ENCODE measurements at regions not wholly inside any gene's neighbourhood (a gene's known extent, or its start where the extent isn't known, plus 50 kb on each side); places are given as distances from the start of the nearest gene placed in this dataset.

DNA sequence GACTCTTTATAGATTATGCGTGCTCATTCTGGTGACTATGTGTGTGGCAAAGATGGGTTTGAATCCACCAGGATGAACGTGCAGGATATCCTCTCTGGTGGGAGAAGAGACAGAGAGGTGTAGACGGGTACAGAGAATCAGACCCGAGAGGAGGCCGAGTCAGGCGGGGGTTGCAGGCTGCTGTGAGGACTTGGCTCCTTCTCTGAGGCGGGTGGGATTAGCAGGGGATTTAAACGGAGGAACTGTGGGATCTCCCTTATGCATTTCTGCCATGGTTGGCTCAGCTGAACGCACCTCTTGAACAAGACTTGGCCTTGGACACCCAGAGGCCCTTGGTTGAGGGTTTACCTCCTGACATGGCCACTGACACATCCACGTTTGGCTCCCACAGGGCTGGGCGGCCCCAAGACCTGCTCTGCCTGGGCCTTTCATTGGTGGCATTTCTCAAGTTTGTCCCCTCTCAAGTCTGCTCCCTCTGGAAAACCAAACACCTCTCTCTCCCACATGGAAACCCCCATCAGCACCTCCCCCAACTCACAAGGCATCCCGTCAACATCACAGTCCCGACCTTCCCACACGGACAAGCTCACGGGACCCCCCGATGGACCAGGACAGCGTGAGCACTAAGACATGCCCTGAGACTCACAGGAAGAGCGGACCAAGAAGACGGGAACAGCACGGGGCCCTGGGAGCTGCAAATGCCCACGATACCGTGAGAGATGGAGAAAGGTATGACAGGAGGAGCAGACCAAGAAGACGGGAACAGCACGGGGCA is 158.3 kb downstream of the RTP5 start:
- ChIA-PET POLR2A (no interaction called here), CTCF (no interaction called here)
- DNase-seq (ENCODE audit: extremely low spot score), result no peak
- TF ChIP-seq, protein P1, sequence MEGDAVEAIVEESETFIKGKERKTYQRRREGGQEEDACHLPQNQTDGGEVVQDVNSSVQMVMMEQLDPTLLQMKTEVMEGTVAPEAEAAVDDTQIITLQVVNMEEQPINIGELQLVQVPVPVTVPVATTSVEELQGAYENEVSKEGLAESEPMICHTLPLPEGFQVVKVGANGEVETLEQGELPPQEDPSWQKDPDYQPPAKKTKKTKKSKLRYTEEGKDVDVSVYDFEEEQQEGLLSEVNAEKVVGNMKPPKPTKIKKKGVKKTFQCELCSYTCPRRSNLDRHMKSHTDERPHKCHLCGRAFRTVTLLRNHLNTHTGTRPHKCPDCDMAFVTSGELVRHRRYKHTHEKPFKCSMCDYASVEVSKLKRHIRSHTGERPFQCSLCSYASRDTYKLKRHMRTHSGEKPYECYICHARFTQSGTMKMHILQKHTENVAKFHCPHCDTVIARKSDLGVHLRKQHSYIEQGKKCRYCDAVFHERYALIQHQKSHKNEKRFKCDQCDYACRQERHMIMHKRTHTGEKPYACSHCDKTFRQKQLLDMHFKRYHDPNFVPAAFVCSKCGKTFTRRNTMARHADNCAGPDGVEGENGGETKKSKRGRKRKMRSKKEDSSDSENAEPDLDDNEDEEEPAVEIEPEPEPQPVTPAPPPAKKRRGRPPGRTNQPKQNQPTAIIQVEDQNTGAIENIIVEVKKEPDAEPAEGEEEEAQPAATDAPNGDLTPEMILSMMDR (IDR thresholded peaks at IDR 0.05; ENCODE audit: control extremely low read depth, extremely low read depth, low read depth, missing control alignments), result no peak

GRCh38 chr2:242029422-242030225 is 160.1 kb downstream of the RTP5 start:
- no peak for DNase-seq (ENCODE audit: extremely low spot score)
- TF ChIP-seq, protein P1 (IDR thresholded peaks at IDR 0.05; ENCODE audit: control extremely low read depth, extremely low read depth, low read depth, missing control alignments), result no peak
- CTCF ChIA-PET, result no interaction called here
- POLR2A ChIA-PET, result no interaction called here

- ChIA-PET CTCF (no interaction called here), POLR2A (no interaction called here)
- TF ChIP-seq, protein P1 (IDR thresholded peaks at IDR 0.05; ENCODE audit: control extremely low read depth, extremely low read depth, low read depth, missing control alignments), result no peak
- DNase-seq (ENCODE audit: extremely low spot score), result no peak
Observed at GRCh38 chr2:242030226-242030575, 160.7 kb downstream of the RTP5 start.

DNA sequence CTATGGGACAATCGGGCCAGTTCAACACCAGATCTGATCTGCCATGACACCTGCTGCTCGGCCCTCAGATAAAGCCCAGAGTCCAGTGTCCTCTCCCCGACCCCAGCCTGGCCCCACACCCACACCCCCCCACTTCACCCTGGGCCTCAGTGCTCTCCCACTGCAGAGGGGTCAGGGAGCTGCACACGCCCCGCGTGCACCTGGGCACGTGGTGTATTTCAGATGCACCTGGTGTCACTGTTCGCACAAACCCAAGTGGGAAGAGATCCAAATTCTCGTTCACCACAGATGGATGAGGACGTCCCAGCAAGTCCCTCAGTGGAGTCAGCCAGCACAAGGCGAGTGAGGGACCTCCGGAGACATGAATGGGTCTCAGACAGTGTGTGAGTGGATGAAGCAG is 161.3 kb downstream of the RTP5 start:
- no peak for DNase-seq (ENCODE audit: extremely low spot score)
- TF ChIP-seq, protein P1 (IDR thresholded peaks at IDR 0.05; ENCODE audit: control extremely low read depth, extremely low read depth, low read depth, missing control alignments), result no peak
- ChIA-PET CTCF (interaction anchor here (1.0 kb wide), 1 partner anchor 10 kb away, joined by 3 read pairs; no protein-coding TSS in a partner anchor), POLR2A (no interaction called here)

GRCh38 chr2:242031481-242032019 is 162.0 kb downstream of the RTP5 start:
- TF ChIP-seq, protein P1 (IDR thresholded peaks at IDR 0.05; ENCODE audit: control extremely low read depth, extremely low read depth, low read depth, missing control alignments), result no peak
- ChIA-PET POLR2A (no interaction called here), CTCF (interaction anchor here (1.0 kb wide), 1 partner anchor 11 kb away, joined by 3 read pairs; no protein-coding TSS in a partner anchor)
- no peak for DNase-seq (ENCODE audit: extremely low spot score)

DNA sequence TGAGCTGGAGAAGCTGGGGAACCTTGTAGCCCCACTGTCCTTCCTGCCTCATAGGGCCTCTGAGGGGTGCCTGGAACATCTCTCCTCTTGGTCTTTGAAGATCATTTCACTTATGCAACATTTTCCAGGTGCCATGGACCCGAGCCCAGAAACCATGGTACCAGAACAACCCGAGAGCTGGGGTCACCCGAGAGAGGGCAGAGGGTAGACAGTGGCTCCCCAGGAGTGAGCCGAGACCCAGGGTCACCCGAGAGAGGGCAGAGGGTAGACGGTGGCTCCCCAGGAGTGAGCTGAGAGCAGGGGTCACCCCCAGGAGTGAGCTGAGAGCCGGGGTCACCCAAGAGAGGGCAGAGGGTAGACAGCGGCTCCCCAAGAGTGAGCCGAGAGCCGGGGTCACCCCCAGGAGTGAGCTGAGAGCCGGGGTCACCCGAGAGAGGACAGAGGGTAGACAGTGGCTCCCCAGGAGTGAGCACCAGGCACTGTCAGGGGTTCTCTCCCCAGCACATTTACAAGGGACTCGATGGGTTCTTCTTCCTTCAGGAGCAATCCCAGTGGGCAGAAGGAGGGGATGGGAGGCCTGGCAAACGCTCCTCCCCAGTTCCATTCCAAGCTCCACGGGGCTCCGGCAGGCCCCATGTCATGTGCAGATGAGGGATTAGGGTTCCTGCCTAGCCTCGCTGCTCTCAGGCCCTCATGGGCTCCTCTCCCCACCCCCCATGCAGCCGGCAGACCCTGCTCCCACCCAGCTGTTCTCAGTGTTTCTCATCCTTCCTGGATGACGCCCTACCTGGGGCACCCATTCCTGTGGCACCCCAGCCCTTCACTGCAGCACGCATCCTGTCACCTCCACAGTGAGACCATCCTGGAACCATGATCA is 163.5 kb downstream of the RTP5 start:
- ChIA-PET POLR2A (no interaction called here), CTCF (no interaction called here)
- DNase-seq (ENCODE audit: extremely low spot score), result no peak
- TF ChIP-seq, protein P1 (IDR thresholded peaks at IDR 0.05; ENCODE audit: control extremely low read depth, extremely low read depth, low read depth, missing control alignments), result no peak
